ENCODE measurements at regions not wholly inside any gene's neighbourhood (a gene's known extent, or its start where the extent isn't known, plus 50 kb on each side); places are given as distances from the start of the nearest gene placed in this dataset.

GRCh38 chr2:43080571-43081021 lies 145.8 kb downstream of the ZFP36L2 start:
- TF ChIP-seq CTCF (IDR thresholded peaks at IDR 0.05; ENCODE audit: low read depth, low read length, missing input control): no peak
- no peak for TF ChIP-seq EGR1 (IDR thresholded peaks at IDR 0.05; ENCODE audit: low read depth in 2 of 2)
- TF ChIP-seq MAX (IDR thresholded peaks at IDR 0.05): no peak
- no peak for TF ChIP-seq YY1 (IDR thresholded peaks at IDR 0.05)

Data from liver (tissue), 3 donors.